Sigmoid colon (tissue), 4 donors: ENCODE measurements at regions not wholly inside any gene's neighbourhood (a gene's known extent, or its start where the extent isn't known, plus 50 kb on each side); places are given as distances from the start of the nearest gene placed in this dataset.

Experiments used
- CTCF ChIP-seq, 4 experiments: fragments of 450-650 bp in 3 of 4; fragments of 200-600 bp in 1 of 4; IDR thresholded peaks; one replicate each; pipeline ENCODE4 v1.5.1; 2016 to 2019; ENCODE audit warnings: antibody characterized with exemption in 4 of 4, mild to moderate bottlenecking in 3 of 4, moderate library complexity in 2 of 4
- POLR2A ChIP-seq, 2 donors: fragments of 450-650 bp; IDR thresholded peaks; one replicate each; pipeline ENCODE4 v1.6.1; 2016; ENCODE audit warnings: antibody characterized with exemption in 2 of 2, mild to moderate bottlenecking in 2 of 2, moderate library complexity in 2 of 2
- POLR2AphosphoS5 ChIP-seq, 4 donors: sonication (generic); formaldehyde crosslinking; IDR thresholded peaks; one replicate each; pipeline ENCODE4 v1.6.1; 2017; ENCODE audit warnings: antibody characterized with exemption in 4 of 4

GRCh38 chr1:232221802-232222499 lies 408.0 kb downstream of the SIPA1L2 start:
- no peak for TF ChIP-seq POLR2A (IDR thresholded peaks at IDR 0.05)
- no peak for TF ChIP-seq CTCF (IDR thresholded peaks at IDR 0.05)
- TF ChIP-seq POLR2AphosphoS5 (IDR thresholded peaks at IDR 0.05), result no peak
